ENCODE measurements at regions not wholly inside any gene's neighbourhood (a gene's known extent, or its start where the extent isn't known, plus 50 kb on each side); places are given as distances from the start of the nearest gene placed in this dataset.

DNA sequence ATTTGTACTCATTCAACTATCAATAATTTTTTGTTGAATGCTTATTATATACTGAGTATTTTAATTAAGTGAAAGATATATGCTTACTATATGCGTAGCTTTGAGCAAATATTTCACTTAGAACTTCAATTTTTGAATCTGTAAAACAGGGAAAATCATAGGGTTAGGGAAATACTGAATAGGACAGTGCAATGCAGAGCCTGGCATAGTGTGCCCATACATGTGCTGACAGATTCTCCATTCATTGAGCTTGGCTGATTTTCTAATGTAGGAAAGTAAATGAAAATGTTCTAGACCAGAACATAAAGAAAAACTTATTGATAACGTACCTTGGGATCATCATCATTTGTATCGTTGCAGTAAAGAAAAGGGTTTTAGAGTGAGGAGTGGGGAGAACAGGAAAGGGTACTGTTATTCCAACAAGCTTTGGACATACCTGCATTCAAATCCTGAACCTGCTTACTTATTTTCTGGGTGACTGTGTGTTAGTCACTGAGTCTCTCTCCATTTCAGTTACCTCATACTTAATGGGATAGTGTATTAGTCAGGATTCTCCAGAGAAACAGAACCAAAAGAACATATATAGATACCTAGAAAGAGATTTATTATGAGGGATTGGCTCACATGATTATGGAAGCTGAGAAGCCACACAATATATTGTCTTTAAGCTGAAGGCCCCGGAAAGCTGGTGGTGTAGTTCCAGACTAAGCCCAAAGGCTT is 436.4 kb downstream of the ADAMTS20 start:
- Mint-ChIP-seq H3K4me1 (no peaks in the 10 kb centered on the region), H3K27ac (no peak overlapping the region), H3K36me3 (ENCODE audit: low read depth) (no peaks in the 10 kb centered on the region), H3K27me3 (no peaks in the 10 kb centered on the region), H3K9me3 (no peaks in the 10 kb centered on the region), H3K4me3 (no peak overlapping the region)
- ChIA-PET CTCF (no interaction called here), POLR2A (no interaction called here)
- DNase-seq: no peak

DNA sequence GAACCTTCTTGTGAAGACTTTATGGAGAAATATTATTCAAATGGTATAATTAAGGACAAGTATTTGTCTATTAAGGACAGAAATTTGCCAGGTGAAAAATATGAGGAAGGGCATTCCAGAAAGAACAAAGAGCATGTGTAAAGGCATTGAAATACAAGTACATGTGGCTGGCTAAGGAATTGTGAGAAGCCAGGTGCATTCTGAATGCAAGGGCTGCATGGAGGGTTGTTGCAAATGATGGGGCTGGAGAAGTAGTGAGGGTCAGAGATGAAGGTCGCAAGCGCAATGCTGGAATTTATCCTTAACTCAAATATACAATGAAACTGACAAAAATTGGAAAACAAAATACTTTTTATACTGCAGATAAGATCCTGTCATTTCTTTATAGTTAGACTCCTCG is 437.7 kb downstream of the ADAMTS20 start:
- Mint-ChIP-seq H3K27me3 (no peaks in the 10 kb centered on the region), H3K27ac (no peak overlapping the region), H3K4me3 (no peak overlapping the region), H3K36me3 (ENCODE audit: low read depth) (no peaks in the 10 kb centered on the region), H3K9me3 (no peaks in the 10 kb centered on the region), H3K4me1 (no peaks in the 10 kb centered on the region)
- ChIA-PET POLR2A (no interaction called here), CTCF (no interaction called here)
- DNase-seq: no peak

DNA sequence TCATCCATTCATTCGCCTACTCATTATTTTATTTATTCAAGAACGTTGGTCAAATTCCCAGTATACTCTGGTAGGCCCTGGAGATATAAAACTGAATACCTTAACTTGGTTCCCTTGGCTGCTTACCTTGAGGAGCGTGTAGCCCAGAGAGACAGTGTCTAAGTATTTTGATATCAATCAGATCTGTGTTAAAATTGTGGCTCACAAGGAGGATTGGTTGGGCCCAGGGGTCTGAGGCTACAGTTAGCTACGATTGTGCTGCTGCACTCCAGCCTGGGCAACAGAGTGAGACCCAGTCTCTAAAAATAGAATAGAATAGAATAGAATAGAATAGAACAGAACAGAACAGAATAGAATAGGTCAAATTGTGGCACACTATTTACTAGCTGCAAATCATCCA is 438.4 kb downstream of the ADAMTS20 start:
- Mint-ChIP-seq H3K4me3 (no peak overlapping the region), H3K9me3 (no peaks in the 10 kb centered on the region), H3K36me3 (ENCODE audit: low read depth) (no peaks in the 10 kb centered on the region), H3K27ac (no peak overlapping the region), H3K27me3 (no peaks in the 10 kb centered on the region), H3K4me1 (no peaks in the 10 kb centered on the region)
- POLR2A ChIA-PET: no interaction called here
- DNase-seq: no peak
- CTCF ChIA-PET: no interaction called here

DNA sequence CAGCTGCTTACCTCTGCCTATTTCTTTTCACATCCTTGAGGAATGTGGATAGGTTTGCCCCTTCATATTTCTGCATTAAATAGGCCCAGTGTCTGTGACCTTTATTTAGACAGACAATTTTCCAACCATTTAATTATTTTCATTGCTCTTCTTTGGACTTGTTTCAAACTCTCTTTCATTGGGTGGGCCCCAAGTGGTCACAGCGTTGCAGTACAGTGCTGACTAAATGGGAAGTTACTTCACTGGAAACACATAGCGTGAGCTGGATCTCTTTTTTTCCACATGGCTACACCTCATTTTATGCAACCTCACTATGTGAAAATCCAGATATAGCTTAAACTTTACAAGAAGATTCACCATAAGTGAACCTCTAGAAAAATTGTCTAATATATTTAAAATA is 438.9 kb downstream of the ADAMTS20 start:
- no peaks in the 10 kb centered on the region for H3K4me1 Mint-ChIP-seq
- ChIA-PET POLR2A (no interaction called here), CTCF (no interaction called here)

DNA sequence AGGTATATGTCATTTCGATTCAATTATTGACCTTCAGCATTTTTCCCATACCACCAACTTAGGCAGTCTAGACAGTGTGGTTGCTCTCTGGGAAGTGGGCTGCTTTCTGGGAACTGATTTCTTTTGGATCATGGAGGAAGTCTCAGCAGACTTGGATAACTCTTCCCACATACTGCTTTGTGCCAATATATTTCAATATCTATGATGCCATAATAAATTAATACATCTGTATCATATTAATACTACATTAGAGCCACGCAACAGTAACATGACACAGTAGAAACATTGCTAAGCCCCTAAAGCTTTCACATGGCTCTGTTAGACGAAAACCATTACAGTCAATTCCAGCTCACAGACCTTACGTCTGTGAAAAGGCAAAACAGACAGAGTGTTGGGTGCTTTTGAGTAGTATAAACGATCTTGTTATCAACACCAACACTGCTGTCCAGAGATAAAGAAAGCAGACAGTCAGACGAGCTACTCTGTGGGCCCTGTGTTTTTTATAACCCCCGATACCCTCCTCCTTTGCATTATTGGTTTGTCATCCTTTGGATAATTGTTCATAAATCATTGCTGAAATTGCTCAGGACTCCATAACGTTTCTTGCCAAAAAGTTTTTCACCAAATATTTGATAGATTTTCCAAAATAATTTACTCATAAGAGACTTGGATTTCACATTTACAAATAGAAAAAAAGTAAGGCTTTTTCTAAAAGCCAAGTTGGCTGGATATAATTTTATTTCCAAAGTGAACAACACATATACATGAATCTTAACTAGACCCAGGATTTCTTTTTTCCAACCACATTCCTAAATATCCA is 439.7 kb downstream of the ADAMTS20 start:
- ChIA-PET POLR2A (no interaction called here), CTCF (no interaction called here)
- Mint-ChIP-seq H3K27ac (no peak overlapping the region), H3K4me3 (no peak overlapping the region), H3K36me3 (ENCODE audit: low read depth) (no peaks in the 10 kb centered on the region), H3K4me1 (no peaks in the 10 kb centered on the region), H3K9me3 (no peaks in the 10 kb centered on the region), H3K27me3 (no peaks in the 10 kb centered on the region)
- no peak for DNase-seq

More for the DNA sequence above, 438.9 kb downstream of the ADAMTS20 start:
- no peaks in the 10 kb centered on the region for H3K9me3 Mint-ChIP-seq
- H3K27me3 Mint-ChIP-seq: no peaks in the 10 kb centered on the region
- no peak overlapping the region for H3K27ac Mint-ChIP-seq
- no peak for DNase-seq
- no peak overlapping the region for H3K4me3 Mint-ChIP-seq
- H3K36me3 Mint-ChIP-seq (ENCODE audit: low read depth): no peaks in the 10 kb centered on the region

DNA sequence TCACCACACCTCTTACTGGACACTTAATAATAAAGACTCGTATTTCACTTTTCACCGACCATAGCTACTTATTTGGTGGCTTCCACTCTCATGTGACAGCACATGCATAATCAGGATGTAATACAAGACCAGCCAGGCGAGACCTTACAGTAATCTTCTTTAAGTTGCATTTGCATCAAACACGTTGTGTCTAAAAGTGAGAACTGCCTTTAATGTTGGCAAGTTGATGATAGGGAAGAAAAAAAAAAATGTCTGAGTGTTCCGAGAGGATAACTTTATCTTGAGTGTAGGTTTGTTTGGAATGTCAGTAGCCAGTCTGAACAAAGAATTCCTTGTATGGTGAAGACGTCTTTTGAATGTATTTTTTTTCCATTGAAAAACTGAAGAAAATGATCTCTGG is 440.4 kb downstream of the ADAMTS20 start:
- Mint-ChIP-seq H3K27me3 (no peaks in the 10 kb centered on the region), H3K4me3 (no peak overlapping the region), H3K9me3 (no peaks in the 10 kb centered on the region), H3K27ac (no peak overlapping the region), H3K4me1 (no peaks in the 10 kb centered on the region), H3K36me3 (ENCODE audit: low read depth) (no peaks in the 10 kb centered on the region)
- POLR2A ChIA-PET: no interaction called here
- CTCF ChIA-PET: no interaction called here
- no peak for DNase-seq

DNA sequence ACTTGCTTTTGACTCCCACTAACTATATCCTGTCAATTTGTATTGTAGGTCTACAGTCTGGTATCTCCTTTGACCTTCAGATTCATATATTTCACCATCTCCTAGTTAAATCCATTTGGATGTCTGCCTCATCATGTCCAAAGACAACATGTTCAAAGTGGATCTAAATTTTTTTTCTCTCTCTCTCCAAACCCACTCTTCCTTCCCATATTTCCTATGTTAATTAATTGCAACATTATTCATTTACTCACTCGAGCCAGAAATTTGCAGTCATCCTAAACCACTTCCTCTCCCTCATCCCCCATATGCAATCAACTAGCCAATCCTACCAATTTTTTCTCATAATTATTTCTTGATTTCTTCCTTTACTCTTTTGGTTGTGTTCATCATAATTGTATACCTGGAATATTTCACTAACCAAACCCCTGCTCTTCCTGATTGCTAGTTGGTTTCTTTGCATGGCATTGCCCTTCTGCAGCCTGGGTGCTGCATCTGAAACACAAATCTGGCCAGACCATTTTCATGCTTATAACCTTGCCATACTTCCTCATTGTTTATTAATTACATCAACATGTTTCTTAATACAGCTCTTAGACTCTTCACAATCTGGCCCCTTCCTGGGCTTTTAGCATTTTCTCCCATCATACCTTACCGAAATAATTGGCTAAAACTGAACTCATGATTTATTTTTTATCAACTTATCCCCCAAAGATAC is 442.2 kb downstream of the ADAMTS20 start:
- no peak for DNase-seq
- no peak overlapping the region for H3K27ac Mint-ChIP-seq
- POLR2A ChIA-PET: no interaction called here
- no peak overlapping the region for H3K4me3 Mint-ChIP-seq
- no peaks in the 10 kb centered on the region for H3K27me3 Mint-ChIP-seq
- no peaks in the 10 kb centered on the region for H3K36me3 Mint-ChIP-seq (ENCODE audit: low read depth)
- H3K4me1 Mint-ChIP-seq: no peaks in the 10 kb centered on the region
- H3K9me3 Mint-ChIP-seq: no peaks in the 10 kb centered on the region
- CTCF ChIA-PET: no interaction called here

DNA sequence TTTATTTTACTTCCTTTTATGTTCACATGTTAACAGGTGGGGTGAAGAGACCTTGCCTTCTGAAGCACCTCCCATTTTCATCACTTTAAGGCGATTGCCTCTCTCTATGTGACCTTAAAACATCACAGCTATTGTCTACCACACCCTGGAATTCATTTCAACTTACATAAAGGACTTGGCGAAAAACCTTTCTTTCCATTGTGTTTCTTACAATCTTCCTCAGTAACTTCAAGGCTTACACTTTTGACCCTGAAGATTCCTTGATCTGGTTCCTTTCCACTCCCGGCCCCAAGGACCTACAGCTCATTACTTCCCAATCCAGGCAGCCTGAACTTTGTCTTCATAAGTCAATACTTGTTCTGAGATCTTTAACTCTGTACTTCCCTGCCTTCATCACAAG is 443.3 kb downstream of the ADAMTS20 start:
- Mint-ChIP-seq H3K4me3 (no peak overlapping the region), H3K27me3 (no peaks in the 10 kb centered on the region), H3K27ac (no peak overlapping the region), H3K36me3 (ENCODE audit: low read depth) (no peaks in the 10 kb centered on the region), H3K4me1 (no peaks in the 10 kb centered on the region), H3K9me3 (no peaks in the 10 kb centered on the region)
- ChIA-PET CTCF (no interaction called here), POLR2A (no interaction called here)
- DNase-seq: no peak

DNA sequence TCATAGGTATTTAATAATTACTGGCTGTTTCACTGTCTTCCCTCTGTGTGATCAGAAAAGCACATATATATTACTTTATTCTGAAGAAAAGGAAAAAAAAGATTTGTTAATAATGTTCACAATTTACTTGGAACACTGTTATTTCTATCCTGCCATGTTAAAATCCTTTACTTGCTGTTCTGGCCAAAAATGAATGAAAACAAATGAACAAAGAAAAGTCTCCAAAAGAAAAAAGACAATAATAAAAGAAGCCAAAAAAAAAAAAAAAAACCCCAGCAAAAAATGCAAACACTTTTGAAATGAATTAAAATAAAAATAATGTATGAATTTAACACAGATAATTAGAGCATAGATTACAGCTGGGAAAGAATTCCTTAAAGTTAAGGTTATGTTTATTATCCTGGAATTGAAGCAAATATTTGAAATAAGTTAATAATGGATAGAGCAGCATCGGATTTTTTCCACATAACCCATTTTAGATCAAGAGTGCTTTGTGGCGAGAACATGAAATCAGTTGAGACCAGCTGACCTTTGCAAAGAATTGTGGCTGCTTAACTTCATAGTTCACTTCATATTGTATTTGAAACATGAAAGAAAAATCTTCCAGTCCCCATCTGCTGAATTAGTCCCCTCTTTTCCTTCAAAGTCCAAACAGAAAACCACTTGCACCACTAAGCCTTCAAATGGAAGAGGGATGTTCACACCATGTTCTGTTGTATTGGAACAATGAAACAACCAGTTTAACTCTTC is 444.8 kb downstream of the ADAMTS20 start:
- Mint-ChIP-seq H3K36me3 (ENCODE audit: low read depth) (no peaks in the 10 kb centered on the region), H3K27me3 (no peaks in the 10 kb centered on the region), H3K9me3 (no peaks in the 10 kb centered on the region), H3K4me1 (no peaks in the 10 kb centered on the region), H3K27ac (no peak overlapping the region), H3K4me3 (no peak overlapping the region)
- POLR2A ChIA-PET: no interaction called here
- no peak for DNase-seq
- CTCF ChIA-PET: interaction anchor here (0.7 kb wide), 1 partner anchor 626 kb away, joined by 3 read pairs; no protein-coding TSS in a partner anchor

DNA sequence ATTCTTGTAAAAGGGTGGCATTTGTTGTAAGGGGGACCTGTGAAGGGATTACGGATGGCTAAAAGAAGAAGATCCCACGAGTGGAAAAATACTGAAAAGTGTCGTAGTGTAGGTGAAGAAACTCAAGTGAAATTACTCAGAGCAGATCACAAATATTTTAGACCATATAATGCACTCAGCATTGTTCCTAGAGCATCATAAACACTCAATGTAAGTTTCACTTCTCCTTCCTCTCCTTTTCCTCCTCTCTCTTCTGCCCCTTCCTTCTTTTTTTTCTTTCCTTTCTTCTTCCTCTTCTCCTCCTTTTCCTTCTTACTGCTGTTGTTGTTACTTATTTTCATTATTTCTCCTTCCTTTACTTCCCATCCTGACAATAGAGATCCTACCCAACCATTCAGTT is 445.6 kb downstream of the ADAMTS20 start:
- CTCF ChIA-PET: no interaction called here
- no peaks in the 10 kb centered on the region for H3K27me3 Mint-ChIP-seq
- no peaks in the 10 kb centered on the region for H3K4me1 Mint-ChIP-seq
- H3K4me3 Mint-ChIP-seq: no peak overlapping the region
- DNase-seq: no peak
- H3K9me3 Mint-ChIP-seq: no peaks in the 10 kb centered on the region
- H3K27ac Mint-ChIP-seq: no peak overlapping the region
- no peaks in the 10 kb centered on the region for H3K36me3 Mint-ChIP-seq (ENCODE audit: low read depth)
- POLR2A ChIA-PET: no interaction called here

DNA sequence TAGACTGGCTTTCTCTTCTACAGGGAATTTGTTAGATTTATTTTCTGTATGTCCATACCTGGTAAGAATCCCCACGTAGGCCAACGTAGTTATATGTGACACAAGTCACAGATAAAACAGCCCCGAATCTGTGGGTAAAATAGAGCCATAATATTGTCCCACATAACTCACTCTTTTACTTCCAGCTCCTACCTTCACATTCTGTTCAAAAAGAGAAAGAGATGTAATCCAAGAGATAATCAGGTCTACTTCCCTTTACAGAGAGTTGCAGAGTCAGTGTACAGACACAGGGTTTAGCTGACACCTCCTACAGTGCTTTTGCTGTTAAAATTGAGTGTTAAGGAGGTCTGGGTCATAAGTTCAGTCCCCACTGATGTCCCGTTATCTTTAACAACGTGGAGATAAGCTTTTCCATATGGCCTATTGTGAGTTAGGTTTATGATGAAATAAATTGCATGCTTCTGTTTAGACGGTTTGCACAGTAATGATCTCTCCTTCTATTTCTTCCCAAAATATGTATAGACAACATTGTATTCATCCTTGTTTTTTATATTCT is 446.5 kb downstream of the ADAMTS20 start:
- CTCF ChIA-PET: no interaction called here

DNA sequence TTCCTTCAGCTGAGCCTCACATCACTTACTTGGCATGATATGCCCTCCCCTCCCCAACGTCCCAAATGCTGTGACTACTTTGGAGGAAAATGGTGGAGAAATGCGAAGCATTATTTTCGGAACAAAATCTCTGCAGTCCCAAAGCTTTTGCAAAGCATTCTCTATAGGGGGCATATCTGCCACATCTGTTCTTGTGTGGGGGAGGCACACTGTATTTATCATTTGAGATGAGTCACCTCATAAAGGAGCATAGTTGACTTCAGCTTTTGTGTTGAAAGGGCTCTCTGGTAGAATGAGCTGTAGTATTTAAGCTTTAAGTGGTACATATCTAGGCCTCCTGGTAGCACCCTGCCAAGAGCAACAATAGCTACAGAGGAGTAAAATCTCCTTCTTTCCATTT is 447.5 kb downstream of the ADAMTS20 start:
- CTCF ChIA-PET: no interaction called here
- Mint-ChIP-seq H3K27me3 (no peaks in the 10 kb centered on the region), H3K9me3 (no peaks in the 10 kb centered on the region)

More for the DNA sequence above, 446.5 kb downstream of the ADAMTS20 start:
- no peak overlapping the region for H3K27ac Mint-ChIP-seq
- H3K36me3 Mint-ChIP-seq (ENCODE audit: low read depth): no peaks in the 10 kb centered on the region
- H3K4me1 Mint-ChIP-seq: no peaks in the 10 kb centered on the region
- no peaks in the 10 kb centered on the region for H3K27me3 Mint-ChIP-seq
- no peaks in the 10 kb centered on the region for H3K9me3 Mint-ChIP-seq
- no peak overlapping the region for H3K4me3 Mint-ChIP-seq
- no peak for DNase-seq
- POLR2A ChIA-PET: no interaction called here

DNA sequence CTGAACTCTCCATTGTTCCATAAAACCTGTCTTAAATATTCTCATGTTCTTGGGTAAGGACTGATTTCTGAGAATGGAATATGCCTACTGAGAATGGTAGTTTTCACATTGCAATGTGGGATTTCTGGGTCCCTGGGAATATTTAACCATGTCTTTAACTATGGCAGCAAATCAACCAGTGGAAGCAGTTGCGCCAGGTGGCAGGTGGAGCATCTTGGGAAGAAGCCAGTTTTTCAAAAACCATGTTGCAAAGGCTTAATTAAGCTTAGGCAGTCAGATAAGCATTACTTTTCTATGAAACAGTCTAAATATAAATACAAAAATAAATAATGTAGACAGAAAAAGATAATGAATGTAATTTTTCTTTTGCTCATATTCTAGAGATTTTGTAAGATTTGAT is 448.1 kb downstream of the ADAMTS20 start:
- Mint-ChIP-seq H3K4me3 (no peak overlapping the region), H3K4me1 (no peaks in the 10 kb centered on the region), H3K27me3 (no peaks in the 10 kb centered on the region), H3K36me3 (ENCODE audit: low read depth) (no peaks in the 10 kb centered on the region), H3K9me3 (no peaks in the 10 kb centered on the region), H3K27ac (no peak overlapping the region)
- ChIA-PET POLR2A (no interaction called here), CTCF (no interaction called here)
- DNase-seq: no peak

More for the DNA sequence above, 447.5 kb downstream of the ADAMTS20 start:
- H3K4me3 Mint-ChIP-seq: no peak overlapping the region
- H3K36me3 Mint-ChIP-seq (ENCODE audit: low read depth): no peaks in the 10 kb centered on the region
- POLR2A ChIA-PET: no interaction called here
- no peak overlapping the region for H3K27ac Mint-ChIP-seq
- DNase-seq: no peak
- H3K4me1 Mint-ChIP-seq: no peaks in the 10 kb centered on the region
